PC-3 (cell line): ENCODE measurements at regions not wholly inside any gene's neighbourhood (a gene's known extent, or its start where the extent isn't known, plus 50 kb on each side); places are given as distances from the start of the nearest gene placed in this dataset.

Experiments used
- ATAC-seq: fragments of 200-7000 bp; cut with Tn5 transposase; 2 replicates; pipeline ENCODE4 v1.9.1; 2020; ENCODE audit warnings: mild to moderate bottlenecking, moderate library complexity
- BruUV-seq: library from RNA; stranded (reverse); fragments of 400-500 nt; replicated peaks from 2 replicates; lab custom pipeline; 2021; lab: Mats Ljungman, UMichigan
- CTCF ChIA-PET: fragments of 300-600 bp; sonication (Branson Sonifier 250); formaldehyde crosslinking; loops from one replicate; lab custom pipeline; 2022; ENCODE audit warnings: antibody characterized with exemption; lab: Charles Lee
- POLR2A ChIA-PET: fragments of 300-600 bp; sonication (Branson Sonifier 250); formaldehyde crosslinking; loops from one replicate; lab custom pipeline; 2022; ENCODE audit warnings: antibody characterized with exemption; ENCODE audit not compliant: unreplicated experiment; lab: Charles Lee
- DNase-seq: peaks from one replicate; pipeline ENCODE4 v3.0.0-alpha.2; 2015
- H2AFZ ChIP-seq: fragments of 300-600 bp; sonication (generic); 2 replicates; pipeline ENCODE4 v1.6.0; 2016; ENCODE audit warnings: antibody characterized with exemption, low read length
- H3F3A ChIP-seq: fragments of 300-600 bp; sonication (generic); one replicate; pipeline ENCODE4 v1.6.0; 2017; ENCODE audit warnings: antibody characterized with exemption, low read length, control low read depth, mild to moderate bottlenecking; ENCODE audit not compliant: unreplicated experiment
- H3K27ac ChIP-seq: fragments of 300-600 bp; sonication (generic); 2 replicates; pipeline ENCODE4 v1.5.1; 2016; ENCODE audit warnings: mild to moderate bottlenecking, low read length
- H3K27me3 ChIP-seq: fragments of 300-600 bp; sonication (generic); 2 replicates; pipeline ENCODE4 v1.6.1; 2016; ENCODE audit warnings: low read length, mixed read lengths
- H3K36me3 ChIP-seq: fragments of 300-600 bp; sonication (generic); 2 replicates; pipeline ENCODE4 v1.6.1; 2016; ENCODE audit warnings: low read depth, mixed run types, low read length, mixed read lengths
- H3K4me1 ChIP-seq: fragments of 300-600 bp; sonication (generic); 2 replicates; pipeline ENCODE4 v1.5.1; 2016; ENCODE audit warnings: low read length; ENCODE audit not compliant: insufficient read depth
- H3K4me2 ChIP-seq: fragments of 300-600 bp; sonication (generic); 2 replicates; pipeline ENCODE4 v1.6.0; 2016; ENCODE audit warnings: low read length
- H3K4me3 ChIP-seq: fragments of 300-600 bp; sonication (generic); 2 replicates; pipeline ENCODE4 v1.5.1; 2016; ENCODE audit warnings: mild to moderate bottlenecking, low read length, mixed read lengths
- H3K79me2 ChIP-seq: fragments of 300-600 bp; sonication (generic); 2 replicates; pipeline ENCODE4 v1.6.1; 2017; ENCODE audit warnings: low read length, mixed read lengths
- H3K9ac ChIP-seq: fragments of 300-600 bp; sonication (generic); 2 replicates; pipeline ENCODE4 v1.6.0; 2016; ENCODE audit warnings: mild to moderate bottlenecking, low read length
- H3K9me2 ChIP-seq: fragments of 300-600 bp; sonication (generic); replicated peaks from 2 replicates; pipeline ENCODE4 v1.6.1; 2016; ENCODE audit warnings: mixed run types, low read length, mixed read lengths
- H3K9me3 ChIP-seq: fragments of 300-600 bp; sonication (generic); 2 replicates; pipeline ENCODE4 v1.6.1; 2016; ENCODE audit warnings: low read length, mixed read lengths
- H4K20me1 ChIP-seq: fragments of 300-600 bp; sonication (generic); 2 replicates; pipeline ENCODE4 v1.6.1; 2016; ENCODE audit warnings: low read length, mixed read lengths
- EZH2 ChIP-seq: fragments of 300-600 bp; sonication (generic); IDR thresholded peaks from one replicate; pipeline ENCODE4 v1.6.1; 2017; ENCODE audit warnings: antibody characterized with exemption, mild to moderate bottlenecking, low read length; ENCODE audit not compliant: unreplicated experiment
- EZH2phosphoT487 ChIP-seq: fragments of 300-600 bp; sonication (generic); IDR thresholded peaks from 2 replicates; pipeline ENCODE4 v1.6.1; 2018; ENCODE audit warnings: mild to moderate bottlenecking, antibody characterized with exemption, low read length, borderline replicate concordance
- intact Hi-C: fragments of 100-400 bp; cut with micrococcal nuclease; formaldehyde crosslinking; loops from 2 replicates; pipeline ENCODE4 v1.9.0; 2023
- TF ChIP-seq, protein P1 (sequence below): fragments of 300-600 bp; sonication (generic); conservative IDR thresholded peaks from 2 replicates; pipeline ENCODE4 v1.5.1; 2017; ENCODE audit warnings: antibody characterized with exemption, low read depth, mild to moderate bottlenecking, low read length

GRCh38 chr2:71863396-71863795 lies 284.3 kb downstream of the CYP26B1 start:
- Histone ChIP-seq H3F3A (no peaks in the 10 kb centered on the region), H3K36me3 (no peaks in the 10 kb centered on the region), H3K4me3 (no peak overlapping the region), H3K9ac (no peak overlapping the region), H3K27me3 (peaks cover 11% of the 10 kb centered on the region; the same call in 1 of the 2 replicates), H3K4me2 (peak overlapping the region; percentile 42), H3K27ac (peak overlapping the region; percentile 17), H4K20me1 (no peaks in the 10 kb centered on the region), H3K79me2 (no peaks in the 10 kb centered on the region), H2AFZ (no peak overlapping the region), H3K9me3 (no peaks in the 10 kb centered on the region), H3K4me1 (peaks cover 25% of the 10 kb centered on the region), H3K9me2 (no peaks in the 10 kb centered on the region)
- ATAC-seq (no peak; the same call in 1 of the 2 replicates), DNase-seq (no peak)
- POLR2A ChIA-PET, result no interaction called here
- intact Hi-C loops, result no loop called here
- no peak for TF ChIP-seq EZH2phosphoT487
- TF ChIP-seq, protein P1, sequence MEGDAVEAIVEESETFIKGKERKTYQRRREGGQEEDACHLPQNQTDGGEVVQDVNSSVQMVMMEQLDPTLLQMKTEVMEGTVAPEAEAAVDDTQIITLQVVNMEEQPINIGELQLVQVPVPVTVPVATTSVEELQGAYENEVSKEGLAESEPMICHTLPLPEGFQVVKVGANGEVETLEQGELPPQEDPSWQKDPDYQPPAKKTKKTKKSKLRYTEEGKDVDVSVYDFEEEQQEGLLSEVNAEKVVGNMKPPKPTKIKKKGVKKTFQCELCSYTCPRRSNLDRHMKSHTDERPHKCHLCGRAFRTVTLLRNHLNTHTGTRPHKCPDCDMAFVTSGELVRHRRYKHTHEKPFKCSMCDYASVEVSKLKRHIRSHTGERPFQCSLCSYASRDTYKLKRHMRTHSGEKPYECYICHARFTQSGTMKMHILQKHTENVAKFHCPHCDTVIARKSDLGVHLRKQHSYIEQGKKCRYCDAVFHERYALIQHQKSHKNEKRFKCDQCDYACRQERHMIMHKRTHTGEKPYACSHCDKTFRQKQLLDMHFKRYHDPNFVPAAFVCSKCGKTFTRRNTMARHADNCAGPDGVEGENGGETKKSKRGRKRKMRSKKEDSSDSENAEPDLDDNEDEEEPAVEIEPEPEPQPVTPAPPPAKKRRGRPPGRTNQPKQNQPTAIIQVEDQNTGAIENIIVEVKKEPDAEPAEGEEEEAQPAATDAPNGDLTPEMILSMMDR, result no peak
- TF ChIP-seq EZH2, result no peak
- CTCF ChIA-PET, result interaction anchor here (0.5 kb wide), 1 partner anchor 971 kb away, joined by 3 read pairs; no protein-coding TSS in a partner anchor
- no TSS peak for BruUV-seq

GRCh38 chr2:71862921-71863320 lies 284.7 kb downstream of the CYP26B1 start:
- H2AFZ ChIP-seq, result no peak overlapping the region
- H3K27me3 ChIP-seq, result peaks cover 7% of the 10 kb centered on the region; the same call in 1 of the 2 replicates
- H3K4me1 ChIP-seq, result peaks cover 25% of the 10 kb centered on the region
- H3K9me3 ChIP-seq, result no peaks in the 10 kb centered on the region
- H3K4me2 ChIP-seq, result peak overlapping the region; percentile 42
- H3K4me3 ChIP-seq, result no peak overlapping the region
- ATAC-seq, result peak; percentile 86
- peak; percentile 75 for DNase-seq
- TF ChIP-seq, protein P1, result no peak
- no peak for TF ChIP-seq EZH2
- TF ChIP-seq EZH2phosphoT487, result no peak
- intact Hi-C loops, result no loop called here
- H3K9me2 ChIP-seq, result no peaks in the 10 kb centered on the region
- H3K79me2 ChIP-seq, result no peaks in the 10 kb centered on the region
- H3F3A ChIP-seq, result no peaks in the 10 kb centered on the region
- no peaks in the 10 kb centered on the region for H4K20me1 ChIP-seq
- ChIA-PET POLR2A (no interaction called here), CTCF (interaction anchor here (0.5 kb wide), 1 partner anchor 972 kb away, joined by 3 read pairs; no protein-coding TSS in a partner anchor)
- H3K36me3 ChIP-seq, result no peaks in the 10 kb centered on the region
- BruUV-seq, result no TSS peak
- no peak overlapping the region for H3K9ac ChIP-seq
- peak overlapping the region; percentile 17 for H3K27ac ChIP-seq

DNA sequence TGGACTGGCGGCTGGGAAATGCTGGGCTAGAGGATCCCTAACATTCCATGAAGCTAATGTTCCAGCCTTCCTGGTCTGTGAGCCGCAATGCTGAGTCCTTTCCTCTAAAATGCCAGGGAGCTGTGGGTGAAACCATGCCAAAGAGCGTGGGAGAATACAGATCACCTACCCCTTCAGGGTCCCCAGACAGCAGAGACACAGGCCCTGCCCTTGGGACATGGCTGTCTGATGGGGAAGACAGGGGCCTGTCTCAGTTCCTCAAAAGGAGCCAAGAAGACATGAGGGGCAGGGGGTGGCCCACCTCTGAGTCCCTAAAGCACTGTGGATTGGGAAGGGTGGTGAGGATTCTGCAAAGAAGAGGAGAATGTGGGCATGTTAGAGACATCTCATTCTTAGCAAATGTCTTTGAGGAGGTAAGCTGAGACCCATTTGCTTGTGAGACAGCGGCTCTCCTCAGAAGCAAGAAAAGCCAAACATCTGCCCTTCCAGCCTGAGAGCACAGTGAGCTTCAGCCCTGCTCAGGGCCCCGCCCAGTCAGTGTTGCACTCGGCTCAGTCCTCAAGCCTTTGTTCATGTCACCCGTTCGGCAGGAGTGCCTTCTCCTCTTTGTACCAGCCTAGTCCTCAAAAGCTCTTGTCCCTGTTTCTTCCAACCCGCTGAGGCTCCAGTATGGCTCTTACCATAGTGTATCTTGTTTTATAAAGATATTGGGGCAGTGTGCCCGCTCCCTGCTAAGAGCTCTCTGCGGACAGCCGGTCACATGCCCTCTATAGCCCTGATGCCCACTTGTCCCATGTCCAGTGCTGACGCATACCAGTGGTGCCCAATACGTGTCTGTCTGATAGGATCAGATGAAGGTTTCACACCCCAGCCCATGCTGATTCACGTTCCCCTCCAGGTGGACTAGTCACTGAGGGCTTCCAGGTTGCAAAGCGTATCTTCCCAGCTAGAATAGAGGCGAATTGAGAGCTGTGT lies 286.2 kb downstream of the CYP26B1 start:
- DNase-seq (no peak), ATAC-seq (no peak)
- Histone ChIP-seq H3K9me3 (no peaks in the 10 kb centered on the region), H3K27ac (no peak overlapping the region), H3K79me2 (no peaks in the 10 kb centered on the region), H3K9ac (no peak overlapping the region), H3F3A (no peaks in the 10 kb centered on the region), H3K4me2 (no peak overlapping the region), H3K27me3 (no peaks in the 10 kb centered on the region), H3K9me2 (no peaks in the 10 kb centered on the region), H3K36me3 (no peaks in the 10 kb centered on the region), H2AFZ (no peak overlapping the region), H4K20me1 (no peaks in the 10 kb centered on the region), H3K4me3 (no peak overlapping the region), H3K4me1 (peaks cover 25% of the 10 kb centered on the region)
- TF ChIP-seq EZH2phosphoT487, result no peak
- TF ChIP-seq EZH2, result no peak
- TF ChIP-seq, protein P1, result no peak
- ChIA-PET CTCF (no interaction called here), POLR2A (no interaction called here)
- intact Hi-C loops, result no loop called here
- no TSS peak for BruUV-seq
